ENCODE measurements at regions not wholly inside any gene's neighbourhood (a gene's known extent, or its start where the extent isn't known, plus 50 kb on each side); places are given as distances from the start of the nearest gene placed in this dataset.

GRCh38 chr10:78860260-78860914 is 208.4 kb upstream of the ZMIZ1 start:
- no peak overlapping the region for H3K4me3 Mint-ChIP-seq (ENCODE audit: unreplicated experiment)
- H3K4me1 Mint-ChIP-seq (ENCODE audit: unreplicated experiment): no peaks in the 10 kb centered on the region
- no peak overlapping the region for H3K27ac Mint-ChIP-seq (ENCODE audit: unreplicated experiment)
- peak; percentile 69 for DNase-seq (ENCODE audit: extremely low spot score, unreplicated experiment)
- H3K27me3 Mint-ChIP-seq (ENCODE audit: unreplicated experiment): peaks cover 52% of the 10 kb centered on the region
- H3K36me3 Mint-ChIP-seq (ENCODE audit: unreplicated experiment): no peaks in the 10 kb centered on the region
- no peak for TF ChIP-seq CTCF (IDR thresholded peaks at IDR 0.05)
- no peaks in the 10 kb centered on the region for H3K9me3 Mint-ChIP-seq (ENCODE audit: unreplicated experiment)

- Mint-ChIP-seq H3K9me3 (ENCODE audit: unreplicated experiment) (no peaks in the 10 kb centered on the region), H3K4me1 (ENCODE audit: unreplicated experiment) (no peaks in the 10 kb centered on the region), H3K27ac (ENCODE audit: unreplicated experiment) (no peak overlapping the region), H3K36me3 (ENCODE audit: unreplicated experiment) (no peaks in the 10 kb centered on the region), H3K4me3 (ENCODE audit: unreplicated experiment) (no peak overlapping the region), H3K27me3 (ENCODE audit: unreplicated experiment) (peaks cover 52% of the 10 kb centered on the region)
- TF ChIP-seq CTCF (IDR thresholded peaks at IDR 0.05): no peak
- peak; percentile 75 for DNase-seq (ENCODE audit: extremely low spot score, unreplicated experiment)
Measured at GRCh38 chr10:78861529-78862327, 207.0 kb upstream of the ZMIZ1 start.

GRCh38 chr10:78862328-78862640 is 206.5 kb upstream of the ZMIZ1 start:
- no peaks in the 10 kb centered on the region for H3K9me3 Mint-ChIP-seq (ENCODE audit: unreplicated experiment)
- H3K27ac Mint-ChIP-seq (ENCODE audit: unreplicated experiment): no peak overlapping the region
- no peaks in the 10 kb centered on the region for H3K36me3 Mint-ChIP-seq (ENCODE audit: unreplicated experiment)
- TF ChIP-seq CTCF (IDR thresholded peaks at IDR 0.05): no peak
- H3K4me1 Mint-ChIP-seq (ENCODE audit: unreplicated experiment): no peaks in the 10 kb centered on the region
- peaks cover 49% of the 10 kb centered on the region for H3K27me3 Mint-ChIP-seq (ENCODE audit: unreplicated experiment)
- no peak overlapping the region for H3K4me3 Mint-ChIP-seq (ENCODE audit: unreplicated experiment)
- no peak for DNase-seq (ENCODE audit: extremely low spot score, unreplicated experiment)

- H3K27ac Mint-ChIP-seq (ENCODE audit: unreplicated experiment): no peak overlapping the region
- no peak for TF ChIP-seq CTCF (IDR thresholded peaks at IDR 0.05)
- H3K4me1 Mint-ChIP-seq (ENCODE audit: unreplicated experiment): no peaks in the 10 kb centered on the region
- H3K4me3 Mint-ChIP-seq (ENCODE audit: unreplicated experiment): no peak overlapping the region
- no peaks in the 10 kb centered on the region for H3K9me3 Mint-ChIP-seq (ENCODE audit: unreplicated experiment)
- no peaks in the 10 kb centered on the region for H3K36me3 Mint-ChIP-seq (ENCODE audit: unreplicated experiment)
- peak; percentile 63 for DNase-seq (ENCODE audit: extremely low spot score, unreplicated experiment)
- peaks cover 39% of the 10 kb centered on the region for H3K27me3 Mint-ChIP-seq (ENCODE audit: unreplicated experiment)
Measured at GRCh38 chr10:78863140-78863905, 205.4 kb upstream of the ZMIZ1 start.

GRCh38 chr10:78863906-78864239 is 204.9 kb upstream of the ZMIZ1 start:
- H3K4me1 Mint-ChIP-seq (ENCODE audit: unreplicated experiment): no peaks in the 10 kb centered on the region
- TF ChIP-seq CTCF (IDR thresholded peaks at IDR 0.05): no peak
- H3K36me3 Mint-ChIP-seq (ENCODE audit: unreplicated experiment): no peaks in the 10 kb centered on the region
- no peak for DNase-seq (ENCODE audit: extremely low spot score, unreplicated experiment)
- H3K27ac Mint-ChIP-seq (ENCODE audit: unreplicated experiment): no peak overlapping the region
- H3K4me3 Mint-ChIP-seq (ENCODE audit: unreplicated experiment): no peak overlapping the region
- H3K9me3 Mint-ChIP-seq (ENCODE audit: unreplicated experiment): no peaks in the 10 kb centered on the region
- H3K27me3 Mint-ChIP-seq (ENCODE audit: unreplicated experiment): peaks cover 35% of the 10 kb centered on the region
